ENCODE measurements at regions not wholly inside any gene's neighbourhood (a gene's known extent, or its start where the extent isn't known, plus 50 kb on each side); places are given as distances from the start of the nearest gene placed in this dataset.
"Not testable (repeated sequence)": the region's sequence is repeated elsewhere in the genome, so short reads cannot be mapped to it uniquely, and the experiment has no call there.

DNA sequence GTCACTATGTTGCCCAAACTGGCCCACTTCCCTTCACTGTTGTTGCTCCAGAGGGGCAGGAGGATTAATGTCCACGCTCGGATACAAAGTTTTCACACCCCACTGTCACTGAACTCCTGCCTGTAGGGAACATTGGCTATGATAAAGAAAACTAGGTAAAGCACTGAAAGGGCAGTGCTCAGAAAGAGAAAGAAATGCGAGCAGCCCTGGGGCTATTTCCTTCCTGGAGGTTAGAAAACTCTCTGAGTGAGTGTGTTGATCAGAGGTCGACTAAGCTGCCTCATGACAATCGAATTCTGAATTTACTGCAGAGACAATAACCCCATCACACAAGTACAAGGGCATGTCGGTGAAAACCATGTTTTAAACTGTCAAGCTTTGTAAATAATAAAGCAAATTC is 227.2 kb upstream of the PITRM1 start:
- no peak for DNase-seq (ENCODE audit: low read depth in 4 of 4, low spot score in 3 of 4)

DNA sequence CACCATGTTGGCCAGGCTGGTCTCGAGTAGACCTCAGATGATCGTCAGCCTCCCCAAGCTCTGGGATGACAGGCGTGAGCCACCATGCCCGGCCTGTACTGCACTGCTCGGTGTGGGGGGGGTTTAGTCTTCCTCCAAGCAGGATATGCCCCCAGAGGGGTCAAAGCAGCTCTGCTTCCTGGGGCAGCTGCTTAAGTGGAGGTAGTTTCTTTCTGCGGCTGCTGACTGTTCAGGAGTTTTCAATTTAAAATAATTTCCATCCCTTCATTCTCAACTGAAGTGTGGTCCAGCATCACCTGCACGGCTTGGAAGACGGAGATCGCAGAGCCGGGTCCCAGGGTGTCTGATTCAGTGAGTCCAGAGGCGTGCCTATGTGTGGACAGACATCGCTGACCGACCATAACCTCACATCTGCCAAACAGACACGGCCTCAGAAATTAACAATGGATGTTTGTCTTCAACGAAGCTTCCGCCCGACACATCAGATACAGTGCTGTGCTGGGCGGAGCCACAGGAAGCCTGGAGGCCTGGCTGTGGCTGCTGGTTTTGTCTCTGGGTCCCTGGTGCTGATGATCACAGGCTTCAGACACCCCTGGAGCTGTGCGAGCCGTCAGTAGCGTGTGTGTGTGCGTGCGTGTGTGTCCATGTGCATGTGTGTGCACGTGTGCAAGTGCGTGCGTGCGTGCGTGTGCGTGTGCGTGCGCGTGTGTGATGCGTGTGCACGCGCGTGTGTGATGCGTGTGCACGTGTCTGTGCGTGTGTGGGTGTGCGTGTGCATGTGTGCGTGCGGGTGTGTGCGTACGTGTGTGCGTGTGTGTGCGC is 226.5 kb upstream of the PITRM1 start:
- no peak for DNase-seq (ENCODE audit: low read depth in 4 of 4, low spot score in 3 of 4)

DNA sequence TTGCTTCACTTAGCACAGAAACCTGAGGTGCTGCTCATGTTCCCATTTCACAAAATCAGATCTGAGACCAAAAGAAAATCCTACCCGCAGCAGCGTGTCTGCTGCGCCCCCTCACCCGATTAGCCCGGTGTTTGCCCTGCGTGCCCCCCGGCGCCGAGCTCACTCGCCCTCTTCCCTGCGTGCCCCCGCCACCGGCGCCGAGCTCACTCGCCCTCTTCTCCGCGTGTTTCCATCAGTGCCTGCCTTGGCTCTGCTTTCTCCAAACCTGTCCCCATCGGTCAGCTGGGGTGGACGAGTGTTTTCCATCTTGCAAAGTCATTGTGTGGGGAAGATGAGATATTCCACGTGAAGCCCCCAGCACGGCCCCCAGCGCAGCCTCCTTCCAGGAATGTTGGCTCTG is 225.3 kb upstream of the PITRM1 start:
- no peak for DNase-seq (ENCODE audit: low read depth in 4 of 4, low spot score in 3 of 4)

DNA sequence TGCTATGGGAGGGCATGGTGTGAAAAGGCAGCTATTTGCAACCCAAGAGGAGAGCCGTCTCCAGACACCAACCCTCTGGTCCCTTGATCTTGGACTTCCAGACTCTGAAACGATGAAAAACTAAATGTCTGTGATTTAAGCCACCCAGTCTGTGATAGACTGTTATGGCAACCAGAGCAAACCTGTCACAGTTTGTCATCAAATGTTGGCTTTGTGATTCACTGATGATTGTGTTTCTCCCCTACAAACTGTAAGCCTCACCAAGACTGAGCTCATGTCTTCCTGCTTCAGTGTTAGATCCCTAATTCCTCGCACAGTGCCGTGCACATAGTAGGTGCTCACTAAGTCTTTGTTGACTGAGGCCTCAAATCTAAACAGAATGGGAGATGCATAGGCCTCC is 224.6 kb upstream of the PITRM1 start:
- DNase-seq (ENCODE audit: low read depth in 4 of 4, low spot score in 3 of 4), result no peak

DNA sequence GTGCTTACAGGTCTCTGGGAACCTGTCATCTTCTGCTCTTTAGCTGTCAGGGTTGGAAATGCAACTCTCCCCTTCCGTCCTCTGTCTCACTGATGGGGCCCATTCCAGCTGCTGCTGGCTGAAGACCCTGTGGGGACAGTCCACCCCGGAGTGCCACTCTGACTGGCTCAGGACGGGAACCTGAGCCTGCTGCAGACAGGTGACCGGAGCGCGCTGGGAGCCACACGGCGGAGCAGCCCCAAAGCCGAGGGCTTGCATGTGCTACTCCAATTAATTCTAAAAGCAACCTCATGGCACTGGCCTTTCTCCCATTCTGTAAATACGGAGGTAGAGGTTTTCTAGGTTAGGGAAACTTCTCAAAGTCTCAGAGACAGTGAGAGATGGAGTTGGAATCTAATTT is 223.5 kb upstream of the PITRM1 start:
- DNase-seq (ENCODE audit: low read depth in 4 of 4, low spot score in 3 of 4), result no peak

DNA sequence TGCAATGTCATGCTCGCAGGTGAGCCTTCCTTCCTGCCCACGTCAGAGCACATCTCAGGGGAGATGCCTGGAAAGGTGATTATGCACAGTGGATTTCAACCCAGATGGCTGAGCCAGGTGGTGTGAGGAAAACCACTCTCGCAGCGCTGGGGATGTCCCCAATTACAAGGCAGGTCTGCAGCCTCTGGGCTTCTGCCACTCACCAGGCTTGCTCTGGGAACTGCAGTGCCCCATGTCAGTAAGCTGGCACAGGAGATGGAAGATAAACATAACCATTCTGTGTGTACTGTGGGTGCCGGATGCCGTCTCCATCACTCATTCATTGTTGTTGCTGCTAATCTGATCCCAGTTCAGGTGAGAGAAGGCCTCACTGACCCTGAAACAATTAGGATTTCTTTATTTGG is 222.9 kb upstream of the PITRM1 start:
- DNase-seq (ENCODE audit: low read depth in 4 of 4, low spot score in 3 of 4), result no peak

DNA sequence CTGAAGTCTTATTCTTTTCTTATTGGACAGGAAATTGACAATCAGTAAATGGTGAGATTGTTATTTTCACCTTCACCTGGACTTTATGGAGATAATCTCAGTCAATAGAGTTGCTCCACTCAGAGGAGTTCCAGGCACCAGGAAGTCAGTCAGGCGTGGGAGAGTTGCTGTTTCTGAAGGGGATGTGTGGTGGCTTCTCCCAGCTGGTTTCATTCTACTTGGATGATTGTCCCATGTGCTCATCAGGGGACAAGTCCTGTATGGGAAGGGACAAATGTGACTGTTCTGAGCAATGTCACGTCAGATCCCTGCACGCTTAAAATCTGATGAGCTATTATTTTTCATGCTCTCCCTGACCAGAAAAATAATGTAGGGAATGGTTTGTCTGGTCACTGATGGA is 222.5 kb upstream of the PITRM1 start:
- DNase-seq (ENCODE audit: low read depth in 4 of 4, low spot score in 3 of 4), result no peak

DNA sequence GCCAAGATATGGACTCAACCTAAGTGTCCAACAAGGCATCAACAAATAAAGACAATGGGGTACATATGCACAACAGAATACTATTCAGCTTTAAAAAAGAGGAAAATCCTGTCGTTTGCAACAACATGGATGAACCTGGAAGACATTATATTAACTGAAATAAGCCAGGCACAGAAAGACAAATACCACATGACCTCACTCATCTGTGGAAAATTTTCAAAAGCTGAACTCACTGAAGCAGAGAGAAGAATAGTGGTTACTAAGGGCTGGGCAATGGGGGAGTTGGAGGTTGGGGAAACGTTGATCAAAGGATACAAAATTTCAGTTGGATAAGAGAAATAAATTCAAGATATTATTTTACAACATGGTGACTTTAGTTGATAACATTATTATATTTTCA is 221.4 kb upstream of the PITRM1 start:
- no peak for DNase-seq (ENCODE audit: low read depth in 4 of 4, low spot score in 3 of 4)

DNA sequence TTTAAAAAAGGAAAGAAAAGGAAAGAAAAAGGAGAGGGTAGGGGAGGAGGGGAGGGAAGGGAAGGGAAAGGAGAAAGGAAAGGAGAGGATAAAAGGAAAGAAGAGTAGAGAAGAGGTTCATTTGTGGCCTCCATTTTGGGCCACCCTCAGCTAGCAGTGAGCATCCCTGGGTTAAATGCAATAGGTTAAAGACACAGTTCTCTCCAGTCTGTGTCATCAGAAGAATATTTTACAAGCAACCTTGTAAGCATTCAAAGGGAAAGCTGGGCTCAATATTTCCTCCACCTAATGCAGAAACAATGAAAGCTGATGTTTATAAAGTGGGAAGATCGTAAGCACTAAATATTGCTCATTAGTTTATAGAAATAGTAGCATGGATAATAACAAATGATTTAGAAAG is 219.1 kb upstream of the PITRM1 start:
- no peak for DNase-seq (ENCODE audit: low read depth in 4 of 4, low spot score in 3 of 4)

DNA sequence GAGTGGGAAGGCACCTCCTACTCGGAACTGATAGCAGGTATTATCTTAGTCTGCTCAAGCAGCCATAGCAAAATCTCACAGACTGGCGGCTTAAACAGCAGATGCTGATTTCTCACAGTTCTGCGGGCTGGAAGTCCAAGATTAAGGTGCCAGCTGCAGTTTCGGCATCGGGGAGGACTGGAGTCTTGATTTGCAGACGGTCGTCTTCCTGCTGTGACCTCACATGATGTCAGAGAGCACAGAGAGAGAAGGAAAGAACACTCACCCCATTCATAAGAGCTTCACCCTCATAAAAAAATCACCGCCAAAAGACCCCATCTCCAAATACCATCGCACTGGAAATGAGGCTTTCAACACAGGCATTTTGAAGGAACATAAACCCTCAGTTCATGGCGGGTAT is 216.5 kb upstream of the PITRM1 start:
- DNase-seq (ENCODE audit: low read depth in 4 of 4, low spot score in 3 of 4), result no peak

DNA sequence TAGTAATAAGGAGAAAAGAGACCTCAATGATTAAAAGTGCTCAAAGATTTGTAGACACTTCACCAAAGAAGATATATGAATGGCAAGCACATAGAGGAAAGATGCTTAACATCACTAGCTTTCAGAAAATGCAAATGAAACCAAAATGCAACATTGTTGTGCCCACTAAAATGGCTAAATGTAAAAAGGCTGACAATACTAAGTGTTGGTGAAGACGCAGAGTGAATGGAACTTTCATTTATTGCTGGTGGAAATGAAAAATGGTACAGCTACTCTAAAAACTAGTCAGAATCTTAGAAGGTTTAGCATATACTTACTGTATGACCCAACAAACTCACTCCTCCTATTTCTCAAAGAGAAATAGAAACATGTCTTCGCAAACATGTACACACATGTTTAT is 212.9 kb upstream of the PITRM1 start:
- DNase-seq (ENCODE audit: low read depth in 4 of 4, low spot score in 3 of 4), result no peak

DNA sequence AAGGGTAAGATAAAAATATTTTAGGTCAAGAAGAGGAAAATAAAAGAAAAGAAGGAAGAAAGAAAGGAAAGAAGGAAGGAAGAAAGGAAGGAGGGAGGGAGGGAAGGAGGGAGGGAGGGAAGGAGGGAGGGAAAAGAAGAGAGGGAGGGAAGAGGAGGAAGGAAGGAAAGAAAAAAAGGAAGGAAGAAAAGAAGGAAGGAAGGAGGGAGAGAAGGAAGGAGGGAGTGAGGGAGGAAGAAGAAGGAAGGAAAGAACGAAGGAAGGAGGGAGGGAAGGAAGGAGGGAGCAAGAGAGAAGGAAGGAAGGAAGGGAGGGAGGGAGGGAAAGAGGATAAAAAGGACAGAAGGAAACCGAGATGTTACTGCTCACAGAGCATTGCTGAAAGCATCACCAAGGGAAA is 209.5 kb upstream of the PITRM1 start:
- DNase-seq (ENCODE audit: low read depth in 4 of 4, low spot score in 3 of 4), result no peak

DNA sequence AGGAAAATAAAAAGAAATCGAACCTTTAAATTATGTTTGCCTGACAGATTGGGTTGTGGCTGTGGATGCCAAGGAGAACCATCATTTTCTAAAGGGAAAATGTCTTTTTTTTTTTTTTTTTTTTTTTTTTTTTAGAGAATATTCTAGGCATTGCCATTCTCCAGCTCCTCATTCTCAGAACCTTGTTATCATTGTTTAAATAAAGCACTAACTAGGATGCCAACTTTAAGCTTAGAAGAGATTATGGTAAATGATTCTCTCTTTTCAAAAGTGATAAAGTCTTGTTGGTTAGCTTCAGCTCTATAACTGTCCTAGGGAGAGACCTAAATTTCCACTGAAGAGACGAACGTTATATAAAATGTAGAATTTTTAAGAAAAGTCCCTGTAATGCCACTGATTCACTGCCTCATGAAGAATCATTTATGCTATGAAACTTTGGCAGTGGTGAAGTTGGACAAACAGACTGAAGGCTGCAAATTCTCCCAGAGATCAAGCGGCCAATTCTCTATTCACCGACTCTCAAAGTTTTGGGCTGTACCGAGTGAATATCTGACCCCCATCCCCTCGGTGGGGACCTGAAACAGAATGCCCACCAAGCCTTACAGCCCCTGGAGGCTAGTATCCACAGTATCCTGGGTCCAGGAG is 207.9 kb upstream of the PITRM1 start:
- no peak for DNase-seq (ENCODE audit: low read depth in 4 of 4, low spot score in 3 of 4)

DNA sequence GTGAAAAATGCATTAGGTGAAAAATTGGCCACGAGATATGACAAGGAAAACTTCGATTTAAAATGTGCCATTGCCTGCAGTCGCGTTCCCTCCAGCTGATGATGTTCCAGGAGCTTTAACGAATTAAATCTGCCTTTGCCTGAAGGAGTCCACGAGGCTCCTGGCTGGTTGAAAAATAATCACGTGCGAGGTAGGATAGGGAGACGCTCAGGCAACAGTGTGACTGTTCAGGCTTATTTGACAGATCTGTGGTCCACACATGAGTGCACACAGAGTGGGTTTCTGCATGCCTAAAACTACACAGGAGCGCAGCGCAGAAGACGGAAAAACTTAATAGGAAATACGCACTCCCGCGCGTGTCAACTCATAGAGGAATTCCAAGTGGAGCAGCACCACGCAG is 204.0 kb upstream of the PITRM1 start:
- no peak for DNase-seq (ENCODE audit: low read depth in 4 of 4, low spot score in 3 of 4)

DNA sequence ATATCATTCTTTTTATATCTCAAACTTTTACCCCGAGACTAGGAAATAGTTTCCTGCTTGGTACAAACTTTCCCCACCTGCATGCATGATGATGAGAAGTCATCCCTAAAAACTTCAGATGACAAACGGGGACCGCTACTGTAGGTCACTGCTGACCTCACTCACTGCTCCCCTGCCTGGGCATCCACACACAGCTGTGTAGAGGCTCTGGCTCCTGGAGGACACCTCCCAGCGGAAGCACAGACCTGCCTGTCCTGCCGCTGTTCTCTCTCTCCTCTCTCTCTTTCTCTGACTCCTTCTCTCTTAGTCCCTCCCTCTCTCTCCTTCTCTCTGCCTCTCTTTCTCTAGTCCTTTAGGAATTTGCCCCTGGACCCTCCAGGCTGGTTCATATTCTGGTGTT is 202.9 kb upstream of the PITRM1 start:
- no peak for DNase-seq (ENCODE audit: low read depth in 4 of 4, low spot score in 3 of 4)

DNA sequence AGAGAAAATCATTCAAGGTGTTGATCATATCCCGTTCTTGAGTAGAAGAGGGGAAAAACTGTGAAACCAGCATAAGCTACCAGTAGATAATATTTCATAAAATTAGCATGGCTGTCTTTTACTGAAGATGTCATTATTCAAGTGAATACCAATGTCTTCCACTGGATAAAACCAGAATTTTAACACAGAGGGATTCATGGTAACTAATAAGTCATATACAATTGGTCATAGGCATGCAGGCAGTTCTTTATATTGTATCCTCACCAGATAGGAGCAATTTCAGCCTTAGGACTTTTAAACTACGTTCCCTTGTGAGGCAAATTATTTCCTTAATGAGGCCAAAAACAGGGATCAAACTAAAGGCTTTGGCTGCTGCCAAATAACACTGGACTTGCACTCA is 202.3 kb upstream of the PITRM1 start:
- DNase-seq (ENCODE audit: low read depth in 4 of 4, low spot score in 3 of 4), result no peak

DNA sequence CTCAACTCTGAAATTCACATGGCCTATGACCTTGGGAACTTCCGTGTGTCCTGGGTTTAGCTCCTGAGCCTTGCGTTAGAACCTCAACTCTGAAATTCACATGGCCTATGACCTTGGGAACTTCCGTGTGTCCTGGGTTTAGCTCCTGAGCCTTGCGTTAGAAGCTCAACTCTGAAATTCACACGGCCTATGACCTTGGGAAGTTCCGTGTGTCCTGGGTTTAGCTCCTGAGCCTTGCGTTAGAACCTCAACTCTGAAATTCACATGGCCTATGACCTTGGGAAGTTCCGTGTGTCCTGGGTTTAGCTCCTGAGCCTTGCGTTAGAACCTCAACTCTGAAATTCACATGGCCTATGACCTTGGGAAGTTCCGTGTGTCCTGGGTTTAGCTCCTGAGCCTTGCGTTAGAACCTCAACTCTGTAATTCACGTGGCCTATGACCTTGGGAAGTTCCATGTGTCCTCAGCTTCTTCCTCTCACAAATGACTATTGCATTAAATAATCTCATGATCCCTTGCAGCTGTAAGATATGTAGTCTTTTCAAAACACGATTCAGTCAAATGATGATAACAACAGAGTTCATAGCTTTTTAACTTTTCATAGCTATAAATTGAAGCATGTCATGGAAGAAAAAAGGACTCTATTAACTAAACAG is 200.9 kb upstream of the PITRM1 start:
- DNase-seq (ENCODE audit: low read depth in 4 of 4, low spot score in 3 of 4), result not testable (repeated sequence)

DNA sequence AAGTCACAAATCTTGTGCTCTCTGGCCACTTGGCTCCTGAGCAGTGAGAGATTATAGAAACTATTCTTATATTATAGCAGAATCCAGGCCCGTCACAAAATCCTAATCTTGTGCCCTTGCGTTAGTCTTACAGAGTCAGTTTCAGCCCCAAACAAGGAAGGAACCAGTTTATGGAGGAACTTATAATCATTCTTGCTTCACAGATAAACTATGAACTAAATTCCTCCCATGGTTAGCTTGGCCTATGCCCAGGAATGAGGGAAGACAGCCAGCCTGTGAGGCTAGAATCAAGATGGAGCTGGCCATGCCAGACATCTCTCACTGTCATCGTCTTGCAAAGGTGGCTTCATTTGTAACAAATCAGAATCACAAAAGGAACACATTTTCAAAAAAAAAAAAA is 199.7 kb upstream of the PITRM1 start:
- no peak for DNase-seq (ENCODE audit: low read depth in 4 of 4, low spot score in 3 of 4)

DNA sequence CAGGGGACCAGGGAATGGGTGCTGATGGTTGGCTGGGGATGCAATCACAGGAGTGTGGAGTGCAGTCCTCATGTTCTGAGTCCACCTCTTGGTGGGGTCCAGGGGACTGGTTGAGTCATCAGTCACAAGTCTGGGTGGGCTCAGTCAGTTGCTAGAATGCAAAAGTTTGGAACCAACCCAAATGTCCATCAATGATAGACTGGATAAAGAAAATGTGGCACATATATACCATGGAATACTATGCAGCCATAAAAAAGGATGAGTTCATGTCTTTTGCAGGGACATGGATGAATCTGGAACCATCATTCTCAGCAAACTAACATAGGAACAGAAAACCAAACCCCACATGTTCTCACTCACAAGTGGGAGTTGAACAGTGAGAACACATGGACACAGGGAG is 199.0 kb upstream of the PITRM1 start:
- not testable (repeated sequence) for DNase-seq (ENCODE audit: low read depth in 4 of 4, low spot score in 3 of 4)

DNA sequence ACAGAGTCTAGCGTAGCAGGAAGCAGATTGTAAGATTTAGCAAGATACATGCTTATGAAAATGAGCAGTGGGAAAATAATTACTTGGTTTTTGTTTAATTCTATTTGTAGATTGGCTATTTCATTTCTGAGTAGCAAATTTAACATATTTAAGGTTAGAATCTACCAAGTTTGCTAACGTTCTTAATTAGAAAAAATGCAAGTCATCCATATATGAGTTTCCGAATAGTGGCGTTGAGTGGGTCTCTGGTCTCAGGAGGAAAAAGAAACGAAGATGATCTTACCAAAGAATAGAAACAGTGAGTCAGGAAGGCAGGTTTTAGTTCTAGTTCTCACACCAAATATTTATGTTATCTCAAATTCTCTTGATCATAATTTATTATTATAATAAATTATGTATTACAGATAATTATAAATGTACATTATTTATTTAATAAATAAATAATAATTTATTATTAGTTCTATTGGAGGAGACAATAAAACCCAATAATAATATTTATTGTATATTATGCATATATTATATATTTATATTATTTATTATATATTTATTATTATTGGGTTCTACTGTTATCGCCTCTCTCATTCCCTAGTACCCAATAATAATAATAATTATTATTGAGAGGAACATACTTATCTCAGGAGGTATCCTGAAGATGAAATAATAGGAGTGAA is 194.3 kb upstream of the PITRM1 start:
- no peak for DNase-seq (ENCODE audit: low read depth in 4 of 4, low spot score in 3 of 4)

DNA sequence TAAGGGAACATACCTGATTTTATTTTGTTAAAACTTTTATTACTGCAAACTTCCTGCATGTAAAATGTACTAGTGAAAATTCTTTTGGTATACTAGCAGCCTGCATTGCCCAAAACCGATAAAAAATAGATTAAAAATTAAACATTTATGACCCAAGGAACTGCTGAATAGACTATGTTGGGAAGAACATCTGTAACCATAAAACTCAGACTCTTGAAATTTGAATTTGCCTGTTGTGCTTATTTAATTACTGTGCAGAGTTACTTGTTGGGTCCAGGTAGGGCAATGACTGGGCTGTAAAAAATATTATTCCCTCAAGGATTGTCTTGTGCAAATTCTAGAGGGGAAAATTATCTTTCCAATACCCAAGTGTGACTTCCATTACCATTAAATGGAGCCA is 193.5 kb upstream of the PITRM1 start:
- DNase-seq (ENCODE audit: low read depth in 4 of 4, low spot score in 3 of 4), result no peak

DNA sequence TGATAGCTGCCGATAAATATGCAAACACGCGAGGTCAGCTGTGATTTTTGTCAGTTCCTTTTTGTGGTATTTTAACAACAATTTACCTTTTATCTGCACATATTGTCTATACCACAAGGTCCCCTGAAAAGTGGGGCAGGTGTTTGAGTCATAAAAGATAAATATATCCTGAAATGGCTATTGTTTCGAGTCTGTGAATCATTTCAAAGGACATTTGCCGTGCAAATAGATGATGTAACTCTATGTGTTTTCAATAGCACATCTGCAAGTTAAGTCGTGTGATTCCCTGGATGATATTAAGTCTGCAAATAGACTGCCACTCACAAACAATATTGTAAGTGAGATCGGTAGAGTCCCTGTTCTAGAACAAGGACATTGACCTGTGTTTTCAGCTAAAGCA is 193.0 kb upstream of the PITRM1 start:
- DNase-seq (ENCODE audit: low read depth in 4 of 4, low spot score in 3 of 4), result no peak

Measured in left renal pelvis (tissue), 4 donors.